HepG2 (cell line): ENCODE measurements at regions not wholly inside any gene's neighbourhood (a gene's known extent, or its start where the extent isn't known, plus 50 kb on each side); places are given as distances from the start of the nearest gene placed in this dataset.

Source experiments
- ATAC-seq: fragments of 200-7000 bp; cut with Tn5 transposase; 3 replicates; pipeline ENCODE4 v1.9.1; 2020; ENCODE audit warnings: mild to moderate bottlenecking, moderate library complexity
- BruUV-seq: library from RNA; stranded (reverse); fragments of 400-500 nt; replicated peaks from 2 replicates; lab custom pipeline; 2021; lab: Mats Ljungman, UMichigan
- CTCF ChIA-PET: fragments of 300-600 bp; formaldehyde crosslinking; extraction: SDS; loops from one replicate; lab custom pipeline; 2021; ENCODE audit warnings: low total read pairs, inconsistent platforms, low intra/inter-chr PET ratio; lab: Yijun Ruan, JAX
- POLR2A ChIA-PET: fragments of 350-600 bp; sonication (Branson Sonifier 250); formaldehyde crosslinking; loops from one replicate; lab custom pipeline; 2020; ENCODE audit warnings: antibody characterized with exemption, inconsistent platforms; lab: Yijun Ruan, JAX
- DNase-seq: peaks from one replicate; pipeline ENCODE4 v3.0.0-alpha.2; 2015; ENCODE audit warnings: low spot score
- FAIRE-seq: peaks from 3 replicates; lab custom pipeline; 2011; peaks lifted over from hg19 to GRCh38; lab: Jason Lieb, UNC
- H2AFZ ChIP-seq: one replicate; pipeline ENCODE4 v1.6.1; 2011; ENCODE audit warnings: low read length, inconsistent platforms
- H3K27ac ChIP-seq: fragments of 300-600 bp; 3 replicates; pipeline ENCODE4 v1.8.0; 2011; ENCODE audit warnings: mixed run types, mild to moderate bottlenecking, mixed read lengths, low read length, inconsistent platforms; ENCODE audit not compliant: insufficient read depth; ENCODE audit errors: extremely low read length
- H3K27me3 ChIP-seq, 2 experiments: fragments of 200-600 bp in 1 of 2; 2 replicates in 1 of 2; 3 replicates in 1 of 2; pipeline versions ENCODE4 v1.6.0 to v1.8.0; 2011; ENCODE audit warnings: low read length in 2 of 2, mild to moderate bottlenecking in 2 of 2, moderate library complexity in 2 of 2, inconsistent platforms in 1 of 2; ENCODE audit not compliant: insufficient read depth in 2 of 2, control insufficient read depth in 1 of 2
- H3K36me3 ChIP-seq, 2 experiments: fragments of 200-600 bp in 1 of 2; replicated peaks in 1 of 2; 2 replicates in 1 of 2; 3 replicates in 1 of 2; pipeline versions ENCODE4 v1.5.1 to v1.8.0; 2011; ENCODE audit warnings: low read length in 2 of 2, inconsistent platforms in 1 of 2; ENCODE audit not compliant: insufficient read depth in 2 of 2, control insufficient read depth in 1 of 2
- H3K4me1 ChIP-seq: 2 replicates; pipeline ENCODE4 v1.5.1; 2012; ENCODE audit warnings: low read length, inconsistent platforms; ENCODE audit not compliant: insufficient read depth
- H3K4me2 ChIP-seq: 2 replicates; pipeline ENCODE4 v1.6.0; 2011; ENCODE audit warnings: low read depth, low read length, inconsistent platforms
- H3K4me3 ChIP-seq, 3 experiments: fragments of 200-600 bp in 1 of 3; sonication (generic), shearing (Covaris generic) in 1 of 3; replicated peaks in 1 of 3; 2 replicates each; pipeline ENCODE4 v1.5.1; 2011 to 2016; ENCODE audit warnings: low read length in 3 of 3, inconsistent platforms in 2 of 3, low read depth in 2 of 3, mild to moderate bottlenecking in 2 of 3, control low read depth in 1 of 3, mixed read lengths in 1 of 3; ENCODE audit not compliant: insufficient read depth in 1 of 3
- H3K79me2 ChIP-seq: one replicate; pipeline ENCODE4 v1.6.1; 2011; ENCODE audit warnings: low read length, inconsistent platforms; ENCODE audit not compliant: insufficient read depth
- H3K9ac ChIP-seq: 2 replicates; pipeline ENCODE4 v1.6.0; 2011; ENCODE audit warnings: mild to moderate bottlenecking, low read depth, low read length, inconsistent platforms; ENCODE audit not compliant: insufficient read depth
- H3K9me3 ChIP-seq: 2 replicates; pipeline ENCODE4 v1.5.1; 2012; ENCODE audit warnings: mild to moderate bottlenecking, low read length
- H4K20me1 ChIP-seq: 2 replicates; pipeline ENCODE4 v1.6.0; 2011; ENCODE audit warnings: inconsistent platforms, mild to moderate bottlenecking, low read length, moderate library complexity; ENCODE audit not compliant: insufficient read depth
- ELF4 ChIP-seq: sonication (generic); formaldehyde crosslinking; IDR thresholded peaks from 2 replicates; pipeline ENCODE4 v1.5.0; 2020; ENCODE audit warnings: missing genetic modification reagents, mild to moderate bottlenecking, moderate library complexity, borderline replicate concordance
- HNRNPH1 ChIP-seq: fragments of 200-400 bp; formaldehyde crosslinking; optimal IDR thresholded peaks from 2 replicates; pipeline ENCODE3; 2017; ENCODE audit warnings: mild to moderate bottlenecking, low read depth, low read length
- NFIC ChIP-seq: IDR thresholded peaks from 2 replicates; pipeline ENCODE4 v1.6.1; 2012; ENCODE audit warnings: mild to moderate bottlenecking, low read length, inconsistent platforms
- PHB2 ChIP-seq: fragments of 450-650 bp; IDR thresholded peaks from 2 replicates; pipeline ENCODE4 v1.6.1; 2018; ENCODE audit not compliant: partially characterized antibody
- PLSCR1 ChIP-seq: sonication (generic); formaldehyde crosslinking; IDR thresholded peaks from 2 replicates; pipeline ENCODE4 v1.5.0; 2020; ENCODE audit warnings: missing genetic modification reagents, mild to moderate bottlenecking, borderline replicate concordance
- SALL1 ChIP-seq: sonication (generic); formaldehyde crosslinking; IDR thresholded peaks from 2 replicates; pipeline ENCODE4 v1.8.0; 2022; ENCODE audit warnings: mild to moderate bottlenecking, missing genetic modification reagents
- SOX5 ChIP-seq: IDR thresholded peaks from 2 replicates; pipeline ENCODE4 v1.6.1; 2016; ENCODE audit warnings: borderline replicate concordance
- XBP1 ChIP-seq: sonication (generic); formaldehyde crosslinking; IDR thresholded peaks from 2 replicates; pipeline ENCODE4 v1.5.0; 2020; ENCODE audit warnings: missing genetic modification reagents
- XRCC5 ChIP-seq: fragments of 200-400 bp; formaldehyde crosslinking; optimal IDR thresholded peaks from 2 replicates; pipeline ENCODE3; 2017; ENCODE audit warnings: mild to moderate bottlenecking, low read length
- ZBTB1 ChIP-seq: sonication (generic); formaldehyde crosslinking; IDR thresholded peaks from 2 replicates; pipeline ENCODE4 v1.4.0; 2020; ENCODE audit warnings: missing genetic modification reagents, borderline replicate concordance
- ZNF878 ChIP-seq: sonication (generic); formaldehyde crosslinking; IDR thresholded peaks from 2 replicates; pipeline ENCODE4 v1.8.1; 2023; ENCODE audit warnings: mild to moderate bottlenecking, missing genetic modification reagents, moderate library complexity
- ZNF879 ChIP-seq: sonication (generic); formaldehyde crosslinking; IDR thresholded peaks from 2 replicates; pipeline ENCODE4 v1.8.1; 2023; ENCODE audit warnings: missing genetic modification reagents
- WGBS: methylation state at CpG from one replicate; pipeline ENCODE4 v1.1.6; 2017; ENCODE audit warnings: low lambda C conversion rate; 5-methylcytosine and 5-hydroxymethylcytosine counted together
- in situ Hi-C: cut with HindIII; loops from 2 replicates; pipeline ENCODE4 v1.10.0; 2017; ENCODE audit warnings: low pct_unique_long_range_greater_than_20kb; ENCODE audit not compliant: extremely low pct_ligation_motif_present
- intact Hi-C: fragments of 100-400 bp; cut with micrococcal nuclease; formaldehyde crosslinking; loops from one replicate; pipeline ENCODE4 v1.10.0; 2022; ENCODE audit not compliant: unreplicated experiment
- TF ChIP-seq, protein P1 (sequence below): IDR thresholded peaks from 2 replicates; pipeline ENCODE4 v1.6.1; 2016; ENCODE audit warnings: missing compliant biosample characterization, missing genetic modification reagents, borderline replicate concordance

- TF ChIP-seq PHB2 (no peak), ZNF878 (CRISPR knock-in tag) (no peak), XBP1 (CRISPR knock-in tag) (no peak), PLSCR1 (no peak)
- TF ChIP-seq, protein P1, sequence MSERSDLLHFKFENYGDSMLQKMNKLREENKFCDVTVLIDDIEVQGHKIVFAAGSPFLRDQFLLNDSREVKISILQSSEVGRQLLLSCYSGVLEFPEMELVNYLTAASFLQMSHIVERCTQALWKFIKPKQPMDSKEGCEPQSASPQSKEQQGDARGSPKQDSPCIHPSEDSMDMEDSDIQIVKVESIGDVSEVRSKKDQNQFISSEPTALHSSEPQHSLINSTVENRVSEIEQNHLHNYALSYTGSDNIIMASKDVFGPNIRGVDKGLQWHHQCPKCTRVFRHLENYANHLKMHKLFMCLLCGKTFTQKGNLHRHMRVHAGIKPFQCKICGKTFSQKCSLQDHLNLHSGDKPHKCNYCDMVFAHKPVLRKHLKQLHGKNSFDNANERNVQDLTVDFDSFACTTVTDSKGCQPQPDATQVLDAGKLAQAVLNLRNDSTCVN (CRISPR knock-in tag) = no peak
These were observed 171.4 kb upstream of the TFAP2D start (continued) for GRCh38 chr6:50541941-50542340.

DNA sequence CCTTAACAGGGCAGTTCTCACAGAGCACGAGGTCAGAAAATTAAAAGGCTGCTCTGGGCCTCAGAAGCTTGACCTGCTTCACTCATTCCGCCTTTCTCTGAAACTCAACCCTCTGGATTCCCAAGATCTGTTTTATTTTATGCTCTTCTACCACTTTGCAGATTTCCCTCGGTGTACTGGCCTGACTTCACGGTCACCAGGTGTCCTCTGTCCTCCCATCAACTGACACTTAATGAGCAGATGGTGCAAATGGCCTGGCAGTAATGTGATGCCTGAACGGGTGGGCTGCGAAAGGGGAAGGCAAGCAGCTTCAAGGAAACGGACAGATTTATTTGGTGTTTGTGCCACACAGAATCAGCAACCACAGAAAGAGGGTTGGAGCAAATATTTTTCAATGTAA, 169.7 kb upstream of the TFAP2D start:
- Histone ChIP-seq H3K4me2 (no peak overlapping the region), H3K4me1 (no peaks in the 10 kb centered on the region), H3K9me3 (no peaks in the 10 kb centered on the region), H3K79me2 (no peaks in the 10 kb centered on the region), H3K27ac (no peak overlapping the region), H3K27me3 (no peaks in the 10 kb centered on the region), H3K9ac (no peak overlapping the region), H2AFZ (no peak overlapping the region), H3K36me3 (no peaks in the 10 kb centered on the region), H3K4me3 (no peak overlapping the region), H4K20me1 (no peaks in the 10 kb centered on the region)
- TF ChIP-seq SALL1 (CRISPR knock-in tag) = no peak
- no peak for TF ChIP-seq HNRNPH1
- TF ChIP-seq SOX5 = no peak
- TF ChIP-seq XRCC5 = no peak
- TF ChIP-seq ZNF879 = no peak
- no peak for TF ChIP-seq ZBTB1 (CRISPR knock-in tag)
- TF ChIP-seq ELF4 (CRISPR knock-in tag) = no peak
- no peak for TF ChIP-seq NFIC
- CTCF ChIA-PET = no interaction called here
- in situ Hi-C loops = no loop called here
- WGBS = under 1% methylated on average over 7 of the region's 7 CpGs
- intact Hi-C loops = no loop called here
- no peak for ATAC-seq
- POLR2A ChIA-PET = no interaction called here
- no peak for FAIRE-seq
- DNase-seq = no peak
- BruUV-seq = no TSS peak
